PC-3 (cell line): ENCODE measurements at regions not wholly inside any gene's neighbourhood (a gene's known extent, or its start where the extent isn't known, plus 50 kb on each side); places are given as distances from the start of the nearest gene placed in this dataset.

Experiments
- ATAC-seq: fragments of 200-7000 bp; cut with Tn5 transposase; 2 replicates; pipeline ENCODE4 v1.9.1; 2020; ENCODE audit warnings: mild to moderate bottlenecking, moderate library complexity
- BruUV-seq: library from RNA; stranded (reverse); fragments of 400-500 nt; replicated peaks from 2 replicates; lab custom pipeline; 2021; lab: Mats Ljungman, UMichigan
- CTCF ChIA-PET: fragments of 300-600 bp; sonication (Branson Sonifier 250); formaldehyde crosslinking; loops from one replicate; lab custom pipeline; 2022; ENCODE audit warnings: antibody characterized with exemption; lab: Charles Lee
- POLR2A ChIA-PET: fragments of 300-600 bp; sonication (Branson Sonifier 250); formaldehyde crosslinking; loops from one replicate; lab custom pipeline; 2022; ENCODE audit warnings: antibody characterized with exemption; ENCODE audit not compliant: unreplicated experiment; lab: Charles Lee
- DNase-seq: peaks from one replicate; pipeline ENCODE4 v3.0.0-alpha.2; 2015
- H2AFZ ChIP-seq: fragments of 300-600 bp; sonication (generic); 2 replicates; pipeline ENCODE4 v1.6.0; 2016; ENCODE audit warnings: antibody characterized with exemption, low read length
- H3F3A ChIP-seq: fragments of 300-600 bp; sonication (generic); one replicate; pipeline ENCODE4 v1.6.0; 2017; ENCODE audit warnings: antibody characterized with exemption, low read length, control low read depth, mild to moderate bottlenecking; ENCODE audit not compliant: unreplicated experiment
- H3K27ac ChIP-seq: fragments of 300-600 bp; sonication (generic); 2 replicates; pipeline ENCODE4 v1.5.1; 2016; ENCODE audit warnings: mild to moderate bottlenecking, low read length
- H3K27me3 ChIP-seq: fragments of 300-600 bp; sonication (generic); 2 replicates; pipeline ENCODE4 v1.6.1; 2016; ENCODE audit warnings: low read length, mixed read lengths
- H3K36me3 ChIP-seq: fragments of 300-600 bp; sonication (generic); 2 replicates; pipeline ENCODE4 v1.6.1; 2016; ENCODE audit warnings: low read depth, mixed run types, low read length, mixed read lengths
- H3K4me1 ChIP-seq: fragments of 300-600 bp; sonication (generic); 2 replicates; pipeline ENCODE4 v1.5.1; 2016; ENCODE audit warnings: low read length; ENCODE audit not compliant: insufficient read depth
- H3K4me2 ChIP-seq: fragments of 300-600 bp; sonication (generic); 2 replicates; pipeline ENCODE4 v1.6.0; 2016; ENCODE audit warnings: low read length
- H3K4me3 ChIP-seq: fragments of 300-600 bp; sonication (generic); 2 replicates; pipeline ENCODE4 v1.5.1; 2016; ENCODE audit warnings: mild to moderate bottlenecking, low read length, mixed read lengths
- H3K79me2 ChIP-seq: fragments of 300-600 bp; sonication (generic); 2 replicates; pipeline ENCODE4 v1.6.1; 2017; ENCODE audit warnings: low read length, mixed read lengths
- H3K9ac ChIP-seq: fragments of 300-600 bp; sonication (generic); 2 replicates; pipeline ENCODE4 v1.6.0; 2016; ENCODE audit warnings: mild to moderate bottlenecking, low read length
- H3K9me2 ChIP-seq: fragments of 300-600 bp; sonication (generic); replicated peaks from 2 replicates; pipeline ENCODE4 v1.6.1; 2016; ENCODE audit warnings: mixed run types, low read length, mixed read lengths
- H3K9me3 ChIP-seq: fragments of 300-600 bp; sonication (generic); 2 replicates; pipeline ENCODE4 v1.6.1; 2016; ENCODE audit warnings: low read length, mixed read lengths
- H4K20me1 ChIP-seq: fragments of 300-600 bp; sonication (generic); 2 replicates; pipeline ENCODE4 v1.6.1; 2016; ENCODE audit warnings: low read length, mixed read lengths
- CTCF ChIP-seq: fragments of 300-600 bp; sonication (generic); conservative IDR thresholded peaks from 2 replicates; pipeline ENCODE4 v1.5.1; 2017; ENCODE audit warnings: antibody characterized with exemption, low read depth, mild to moderate bottlenecking, low read length
- EZH2 ChIP-seq: fragments of 300-600 bp; sonication (generic); IDR thresholded peaks from one replicate; pipeline ENCODE4 v1.6.1; 2017; ENCODE audit warnings: antibody characterized with exemption, mild to moderate bottlenecking, low read length; ENCODE audit not compliant: unreplicated experiment
- EZH2phosphoT487 ChIP-seq: fragments of 300-600 bp; sonication (generic); IDR thresholded peaks from 2 replicates; pipeline ENCODE4 v1.6.1; 2018; ENCODE audit warnings: mild to moderate bottlenecking, antibody characterized with exemption, low read length, borderline replicate concordance
- intact Hi-C: fragments of 100-400 bp; cut with micrococcal nuclease; formaldehyde crosslinking; loops from 2 replicates; pipeline ENCODE4 v1.9.0; 2023

GRCh38 chr9:119933191-119933590 lies 564.0 kb upstream of the BRINP1 start:
- no peaks in the 10 kb centered on the region for H3F3A ChIP-seq
- no peaks in the 10 kb centered on the region for H3K27me3 ChIP-seq
- no peaks in the 10 kb centered on the region for H3K4me1 ChIP-seq
- intact Hi-C loops, result no loop called here
- H3K9ac ChIP-seq, result no peak overlapping the region
- no peak for DNase-seq
- no peaks in the 10 kb centered on the region for H4K20me1 ChIP-seq
- no peak for TF ChIP-seq CTCF
- no peak for TF ChIP-seq EZH2phosphoT487
- no peak for TF ChIP-seq EZH2
- H3K36me3 ChIP-seq, result no peaks in the 10 kb centered on the region
- BruUV-seq, result no TSS peak
- no peaks in the 10 kb centered on the region for H3K79me2 ChIP-seq
- no peak overlapping the region for H3K4me2 ChIP-seq
- ATAC-seq, result no peak
- H3K9me2 ChIP-seq, result no peaks in the 10 kb centered on the region
- H3K9me3 ChIP-seq, result no peaks in the 10 kb centered on the region
- no peak overlapping the region for H3K4me3 ChIP-seq
- ChIA-PET CTCF (no interaction called here), POLR2A (no interaction called here)
- no peak overlapping the region for H3K27ac ChIP-seq
- no peak overlapping the region for H2AFZ ChIP-seq

- Histone ChIP-seq H3K4me1 (no peaks in the 10 kb centered on the region), H4K20me1 (no peaks in the 10 kb centered on the region), H3K4me2 (no peak overlapping the region), H3F3A (no peaks in the 10 kb centered on the region), H3K79me2 (no peaks in the 10 kb centered on the region), H3K4me3 (no peak overlapping the region), H2AFZ (no peak overlapping the region), H3K36me3 (no peaks in the 10 kb centered on the region), H3K27ac (no peak overlapping the region), H3K9me2 (no peaks in the 10 kb centered on the region), H3K9ac (no peak overlapping the region), H3K27me3 (no peaks in the 10 kb centered on the region), H3K9me3 (no peaks in the 10 kb centered on the region)
- POLR2A ChIA-PET, result no interaction called here
- ATAC-seq (no peak), DNase-seq (no peak)
- CTCF ChIA-PET, result no interaction called here
- intact Hi-C loops, result no loop called here
- TF ChIP-seq EZH2phosphoT487, result no peak
- TF ChIP-seq CTCF, result no peak
- no peak for TF ChIP-seq EZH2
- BruUV-seq, result no TSS peak
These were observed 555.5 kb upstream of the BRINP1 start for GRCh38 chr9:119924736-119925135.

- ChIA-PET POLR2A (no interaction called here), CTCF (no interaction called here)
- H3K4me1 ChIP-seq, result no peaks in the 10 kb centered on the region
- BruUV-seq, result no TSS peak
- no peak overlapping the region for H3K9ac ChIP-seq
- no peaks in the 10 kb centered on the region for H4K20me1 ChIP-seq
- H3K79me2 ChIP-seq, result no peaks in the 10 kb centered on the region
- DNase-seq, result no peak
- H3K36me3 ChIP-seq, result no peaks in the 10 kb centered on the region
- no peak overlapping the region for H2AFZ ChIP-seq
- TF ChIP-seq CTCF (no peak), EZH2 (no peak), EZH2phosphoT487 (no peak)
- H3K9me2 ChIP-seq, result no peaks in the 10 kb centered on the region
- intact Hi-C loops, result no loop called here
- H3K27ac ChIP-seq, result no peak overlapping the region
- no peak overlapping the region for H3K4me3 ChIP-seq
- H3F3A ChIP-seq, result no peaks in the 10 kb centered on the region
- ATAC-seq, result no peak
- H3K4me2 ChIP-seq, result no peak overlapping the region
- no peaks in the 10 kb centered on the region for H3K27me3 ChIP-seq
- H3K9me3 ChIP-seq, result no peaks in the 10 kb centered on the region
These were observed 547.9 kb upstream of the BRINP1 start for GRCh38 chr9:119917175-119917574.
